ENCODE measurements at regions not wholly inside any gene's neighbourhood (a gene's known extent, or its start where the extent isn't known, plus 50 kb on each side); places are given as distances from the start of the nearest gene placed in this dataset.
"Not testable (repeated sequence)": the region's sequence is repeated elsewhere in the genome, so short reads cannot be mapped to it uniquely, and the experiment has no call there.

- in situ Hi-C loops (cut with HindIII; ENCODE audit: low pct_unique_long_range_greater_than_20kb, low sequenced_read_pairs): no loop called here
- DNase-seq (ENCODE audit: low read depth, low spot score): no peak
Measured at GRCh38 chr3:163335429-163335828, 1742.9 kb downstream of the SI start.

GRCh38 chr3:163328680-163329079 is 1749.6 kb downstream of the SI start:
- DNase-seq (ENCODE audit: low read depth, low spot score): peak; percentile 6
- in situ Hi-C loops (cut with HindIII; ENCODE audit: low pct_unique_long_range_greater_than_20kb, low sequenced_read_pairs): no loop called here

- no peak for DNase-seq (ENCODE audit: low read depth, low spot score)
- in situ Hi-C loops (cut with HindIII; ENCODE audit: low pct_unique_long_range_greater_than_20kb, low sequenced_read_pairs): no loop called here
Measured at GRCh38 chr3:163327086-163327485, 1751.2 kb downstream of the SI start.

- DNase-seq (ENCODE audit: low read depth, low spot score): no peak
- in situ Hi-C loops (cut with HindIII; ENCODE audit: low pct_unique_long_range_greater_than_20kb, low sequenced_read_pairs): no loop called here
Measured at GRCh38 chr3:163315786-163316185, 1762.5 kb downstream of the SI start.

GRCh38 chr3:163306405-163306804 is 1771.9 kb downstream of the SI start:
- no peak for DNase-seq (ENCODE audit: low read depth, low spot score)
- in situ Hi-C loops (cut with HindIII; ENCODE audit: low pct_unique_long_range_greater_than_20kb, low sequenced_read_pairs): no loop called here

DNA sequence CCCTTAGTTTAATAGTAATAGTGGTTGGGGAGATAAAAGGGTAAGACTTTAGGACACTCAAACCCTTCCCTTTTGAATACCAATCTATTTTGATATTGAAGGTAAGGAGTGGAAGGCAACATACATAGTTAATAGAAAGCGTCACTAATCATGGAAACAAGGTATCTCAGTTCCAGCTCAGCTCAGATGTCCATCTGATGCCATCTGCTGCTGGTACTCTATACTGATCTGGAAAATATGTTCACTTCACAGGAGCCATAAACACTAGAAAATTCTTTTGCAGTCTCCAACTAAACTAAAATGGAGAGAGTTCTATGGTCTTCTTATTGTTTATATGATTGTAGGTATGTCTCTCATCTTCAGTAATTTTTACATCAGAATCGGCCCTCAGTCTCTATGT is 1777.1 kb downstream of the OTOL1 start:
- DNase-seq (ENCODE audit: low read depth, low spot score): peak; percentile 8
- in situ Hi-C loops (cut with HindIII; ENCODE audit: low pct_unique_long_range_greater_than_20kb, low sequenced_read_pairs): no loop called here

DNA sequence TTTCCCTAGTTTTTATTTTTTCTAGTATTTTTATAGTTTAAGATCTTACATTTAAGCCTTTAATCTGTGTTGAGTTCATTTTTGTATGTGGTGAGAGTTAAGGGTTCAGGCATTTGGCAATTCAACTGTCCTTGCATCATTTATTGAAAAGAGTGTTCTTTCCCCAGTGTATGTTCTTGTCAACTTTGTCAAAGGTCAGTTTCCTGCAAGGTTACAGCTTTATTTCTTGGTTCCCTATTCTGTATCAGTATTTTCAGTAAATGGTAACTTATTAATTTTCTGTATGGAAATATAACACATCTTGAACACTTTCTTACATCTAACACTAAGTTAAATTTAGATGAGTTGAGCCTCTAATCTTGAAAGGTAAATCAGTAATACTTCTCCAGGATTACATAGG is 1770.1 kb downstream of the OTOL1 start:
- in situ Hi-C loops (cut with HindIII; ENCODE audit: low pct_unique_long_range_greater_than_20kb, low sequenced_read_pairs): no loop called here
- no peak for DNase-seq (ENCODE audit: low read depth, low spot score)

DNA sequence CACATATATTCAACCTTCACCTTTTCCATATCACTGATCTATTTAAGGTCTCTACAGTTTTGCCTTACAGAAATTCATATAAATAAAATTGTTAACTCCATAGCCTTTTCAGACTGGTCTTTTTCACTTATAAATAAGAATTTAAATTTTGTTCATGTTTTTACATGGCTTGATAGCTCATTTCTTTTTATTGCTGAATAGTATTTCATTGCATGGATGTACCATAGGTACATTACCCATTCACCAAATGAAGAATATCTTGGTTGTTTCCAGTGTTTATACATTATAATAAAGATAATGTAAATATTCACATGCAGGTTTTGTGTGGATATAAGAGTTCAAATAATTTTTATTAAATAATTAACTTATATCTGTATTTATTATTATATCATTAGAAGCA is 1765.0 kb downstream of the OTOL1 start:
- no peak for DNase-seq (ENCODE audit: low read depth, low spot score)
- in situ Hi-C loops (cut with HindIII; ENCODE audit: low pct_unique_long_range_greater_than_20kb, low sequenced_read_pairs): no loop called here

DNA sequence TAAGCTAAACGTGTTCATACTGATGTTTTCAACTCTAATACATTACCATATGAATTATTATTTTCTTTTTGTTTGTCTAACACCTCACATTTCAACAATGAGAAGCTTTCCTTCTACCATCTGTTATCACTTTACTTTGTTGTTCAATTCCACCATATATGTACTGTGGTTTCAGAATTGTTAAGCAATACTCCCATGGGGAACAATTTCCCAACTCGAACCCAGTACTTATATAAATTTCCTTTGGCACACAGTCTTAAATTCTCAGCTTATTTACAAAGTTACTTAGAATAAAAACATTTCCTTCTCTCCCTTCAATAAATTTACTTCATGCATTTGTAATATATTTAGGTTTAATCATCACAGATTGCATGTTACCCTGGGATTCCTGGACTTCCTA is 1764.4 kb downstream of the OTOL1 start:
- in situ Hi-C loops (cut with HindIII; ENCODE audit: low pct_unique_long_range_greater_than_20kb, low sequenced_read_pairs): no loop called here

DNA sequence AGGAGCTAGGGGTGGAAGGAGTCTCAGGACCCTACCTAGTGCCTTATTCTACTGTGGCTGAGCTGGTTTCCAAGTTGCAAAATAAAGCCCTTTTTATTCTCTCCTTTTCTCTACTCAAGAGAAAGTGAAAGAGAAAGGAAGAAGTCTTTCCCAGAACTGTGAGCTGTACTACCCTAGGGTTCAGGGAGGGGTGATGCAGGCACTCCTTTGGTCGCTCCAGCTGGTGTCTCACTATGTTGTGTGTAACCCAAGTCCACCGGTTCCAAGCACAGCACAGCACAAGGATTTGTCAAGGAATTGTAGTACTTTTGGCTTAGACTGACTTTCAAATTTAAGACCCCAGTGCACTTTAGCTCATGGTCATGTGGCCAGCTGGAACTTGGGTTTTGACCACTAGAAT is 1721.7 kb downstream of the OTOL1 start:
- in situ Hi-C loops (cut with HindIII; ENCODE audit: low pct_unique_long_range_greater_than_20kb, low sequenced_read_pairs): no loop called here
- DNase-seq (ENCODE audit: low read depth, low spot score): no peak

More for the DNA sequence above, 1764.4 kb downstream of the OTOL1 start:
- no peak for DNase-seq (ENCODE audit: low read depth, low spot score)

DNA sequence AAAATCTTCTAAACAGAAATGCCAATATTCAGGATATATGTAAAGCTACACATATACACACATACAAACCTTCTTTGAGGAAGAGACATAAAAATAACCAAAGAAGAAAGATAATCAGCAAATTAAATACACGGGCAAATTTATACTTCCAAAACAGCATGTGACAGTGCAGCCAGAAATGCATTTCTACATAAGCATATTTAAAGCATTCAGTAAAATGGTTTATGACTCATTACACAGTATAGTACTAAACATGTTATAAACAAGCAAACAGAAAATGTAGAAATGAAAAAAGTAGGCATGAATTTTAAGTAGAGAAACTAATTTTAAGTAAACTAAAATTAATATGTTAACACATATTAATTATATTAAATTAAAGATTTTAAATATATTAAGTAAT is 1717.2 kb downstream of the OTOL1 start:
- in situ Hi-C loops (cut with HindIII; ENCODE audit: low pct_unique_long_range_greater_than_20kb, low sequenced_read_pairs): no loop called here
- no peak for DNase-seq (ENCODE audit: low read depth, low spot score)

DNA sequence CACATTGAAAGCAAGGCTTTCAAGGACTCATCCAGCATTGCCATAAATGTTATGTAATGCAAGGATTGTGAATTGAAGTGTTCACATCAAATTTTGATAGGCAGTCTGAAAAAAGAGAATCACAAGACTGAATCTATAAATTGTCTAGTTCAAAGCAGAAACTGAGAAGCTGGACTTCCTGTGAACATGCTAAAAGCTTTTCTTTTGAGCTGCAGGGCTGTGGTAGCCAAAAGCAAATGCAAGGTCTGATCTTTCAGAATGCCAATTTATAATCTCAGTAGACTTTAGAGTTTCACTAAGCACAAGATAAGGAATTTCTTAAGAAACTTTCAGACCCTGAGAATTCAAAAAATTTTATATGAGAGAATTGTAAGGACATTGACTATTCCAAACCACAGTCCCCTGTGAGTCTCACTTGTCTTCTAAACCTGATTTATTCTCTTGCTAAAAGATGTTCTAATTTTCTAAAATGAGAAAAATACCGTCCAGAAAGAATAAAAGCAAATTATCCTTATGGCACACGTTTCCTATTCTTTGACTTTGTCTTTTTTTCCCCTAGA is 1700.3 kb downstream of the OTOL1 start:
- in situ Hi-C loops (cut with HindIII; ENCODE audit: low pct_unique_long_range_greater_than_20kb, low sequenced_read_pairs): no loop called here
- no peak for DNase-seq (ENCODE audit: low read depth, low spot score)

GRCh38 chr3:163196245-163196644 is 1699.6 kb downstream of the OTOL1 start:
- in situ Hi-C loops (cut with HindIII; ENCODE audit: low pct_unique_long_range_greater_than_20kb, low sequenced_read_pairs): no loop called here
- DNase-seq (ENCODE audit: low read depth, low spot score): no peak

DNA sequence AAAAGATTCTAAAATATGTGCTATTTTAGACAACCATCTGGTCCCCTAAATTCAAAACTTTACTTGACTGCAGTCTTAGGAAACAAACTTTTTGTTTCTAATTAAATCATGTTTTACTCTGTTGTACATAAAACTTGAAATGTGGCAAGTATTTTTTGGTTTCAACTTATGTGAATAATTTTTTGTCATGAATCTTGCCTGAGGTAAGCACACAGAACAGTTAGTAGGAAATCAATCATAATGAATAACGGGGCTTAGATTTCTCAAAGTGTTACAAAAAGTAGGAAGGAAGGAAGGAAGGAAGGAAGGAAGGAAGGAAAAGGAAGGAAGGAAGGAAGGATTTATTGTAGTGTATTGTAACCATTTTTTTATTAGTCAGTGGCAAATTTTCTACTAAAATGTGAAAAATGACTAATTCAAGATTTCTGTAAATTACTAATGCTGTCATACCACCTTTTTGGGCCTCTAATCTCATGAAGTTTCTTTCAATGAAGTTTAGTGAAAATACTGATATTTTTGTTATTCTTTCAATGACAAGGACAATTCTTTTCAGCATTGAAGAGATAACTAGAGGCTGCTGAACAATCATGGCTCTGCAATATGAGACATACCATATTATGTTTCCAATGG is 1689.2 kb downstream of the OTOL1 start:
- in situ Hi-C loops (cut with HindIII; ENCODE audit: low pct_unique_long_range_greater_than_20kb, low sequenced_read_pairs): no loop called here

DNA sequence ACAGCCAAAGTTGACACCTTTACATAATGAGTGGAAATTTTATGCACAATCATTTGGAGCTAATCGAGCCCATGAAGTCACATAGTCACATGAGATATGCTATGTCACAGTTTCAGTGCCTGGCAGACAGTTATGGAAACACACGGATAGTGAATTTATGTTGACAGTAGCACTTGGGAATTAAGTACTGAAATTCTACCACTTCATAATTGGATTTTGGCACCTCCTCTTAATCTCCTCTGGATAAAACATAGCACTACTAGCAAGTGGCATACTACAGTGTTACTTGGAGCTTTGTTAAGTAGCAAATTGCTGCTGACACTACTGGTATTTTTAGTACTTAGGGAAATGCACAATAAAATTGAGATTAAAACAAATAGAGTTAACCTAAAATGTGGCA is 1679.4 kb downstream of the OTOL1 start:
- no peak for DNase-seq (ENCODE audit: low read depth, low spot score)
- in situ Hi-C loops (cut with HindIII; ENCODE audit: low pct_unique_long_range_greater_than_20kb, low sequenced_read_pairs): no loop called here

More for the DNA sequence above, 1689.2 kb downstream of the OTOL1 start:
- DNase-seq (ENCODE audit: low read depth, low spot score): no peak

DNA sequence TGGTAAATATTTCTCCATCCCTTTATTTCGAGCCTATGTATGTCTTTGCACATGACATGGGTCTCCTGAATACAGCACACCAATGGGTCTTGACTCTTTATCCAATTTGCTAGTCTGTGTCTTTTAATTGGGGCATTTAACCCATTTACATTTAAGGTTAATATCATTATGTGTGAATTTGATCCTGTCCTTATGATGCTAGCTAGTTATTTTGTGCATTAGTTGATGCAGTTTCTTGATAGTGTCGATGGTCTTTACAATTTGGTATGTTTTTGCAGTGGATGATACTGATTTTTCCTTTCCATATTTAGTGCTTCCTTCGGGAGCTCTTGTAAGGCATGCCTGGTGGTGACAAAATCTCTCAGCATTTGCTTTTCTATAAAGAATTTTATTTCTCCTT is 1675.9 kb downstream of the OTOL1 start:
- DNase-seq (ENCODE audit: low read depth, low spot score); in situ Hi-C loops (cut with HindIII; ENCODE audit: low pct_unique_long_range_greater_than_20kb, low sequenced_read_pairs): not testable (repeated sequence)

DNA sequence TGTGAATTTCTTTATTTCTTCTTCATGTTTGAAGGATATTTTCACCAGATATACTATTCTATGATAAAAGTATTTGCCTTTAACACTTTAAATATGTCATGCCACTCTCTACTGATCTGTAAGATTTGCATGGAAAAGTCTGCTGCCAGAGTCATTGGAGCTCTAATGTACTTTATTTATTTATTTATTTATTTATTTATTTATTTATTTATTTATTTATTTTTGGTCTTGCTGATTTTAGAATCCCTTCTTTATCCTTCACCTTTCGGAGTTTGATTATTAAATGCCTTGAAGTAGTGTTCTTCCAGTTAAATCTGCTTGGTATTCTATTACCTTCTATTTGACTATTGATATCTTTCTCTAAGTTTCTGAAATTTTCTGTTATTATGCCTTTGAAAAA is 1669.6 kb downstream of the OTOL1 start:
- no peak for DNase-seq (ENCODE audit: low read depth, low spot score)
- in situ Hi-C loops (cut with HindIII; ENCODE audit: low pct_unique_long_range_greater_than_20kb, low sequenced_read_pairs): no loop called here

DNA sequence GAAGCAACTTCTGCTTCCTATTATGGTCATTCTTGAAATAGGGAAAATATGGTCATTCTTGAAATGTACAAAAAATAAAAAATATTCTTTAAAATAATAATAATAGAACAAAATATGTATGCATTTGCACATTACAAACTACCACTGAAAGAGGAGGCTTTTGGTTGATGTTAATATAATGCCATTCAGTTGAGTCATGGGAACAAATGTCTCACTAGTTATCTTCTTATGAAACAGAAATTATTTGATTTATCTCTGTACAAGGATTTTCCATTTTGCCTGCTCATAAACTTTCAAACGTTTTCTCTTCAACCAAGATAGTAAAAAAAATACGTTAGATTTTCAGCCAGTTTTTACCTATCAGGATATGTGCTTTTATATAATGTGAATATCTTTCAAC is 1662.7 kb downstream of the OTOL1 start:
- in situ Hi-C loops (cut with HindIII; ENCODE audit: low pct_unique_long_range_greater_than_20kb, low sequenced_read_pairs): no loop called here

GRCh38 chr3:163139600-163139999 is 1643.0 kb downstream of the OTOL1 start:
- no peak for DNase-seq (ENCODE audit: low read depth, low spot score)
- in situ Hi-C loops (cut with HindIII; ENCODE audit: low pct_unique_long_range_greater_than_20kb, low sequenced_read_pairs): no loop called here

More for the DNA sequence above, 1662.7 kb downstream of the OTOL1 start:
- DNase-seq (ENCODE audit: low read depth, low spot score): no peak

DNA sequence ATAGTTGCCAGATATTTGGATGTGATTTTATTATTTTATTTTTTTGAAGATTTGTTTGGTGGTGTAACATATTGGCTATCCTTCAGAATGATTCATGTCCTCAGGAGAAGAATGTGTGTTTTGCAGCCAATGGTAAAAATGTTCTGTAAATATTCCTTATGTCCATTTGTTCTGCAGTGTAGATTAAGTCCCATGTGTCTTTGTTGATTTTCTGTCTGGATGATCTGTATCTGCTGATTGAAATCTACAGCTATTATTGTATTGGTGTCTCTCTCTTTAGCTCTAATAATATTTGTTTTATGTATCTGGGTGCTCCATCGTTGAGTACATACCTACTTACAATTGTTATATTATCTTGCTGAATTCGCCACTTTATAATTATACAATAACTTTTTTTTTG is 1641.7 kb downstream of the OTOL1 start:
- no peak for DNase-seq (ENCODE audit: low read depth, low spot score)
- in situ Hi-C loops (cut with HindIII; ENCODE audit: low pct_unique_long_range_greater_than_20kb, low sequenced_read_pairs): no loop called here

Measured in SK-MEL-5 (cell line).